Fibroblast of pulmonary artery (primary cell): ENCODE measurements at regions not wholly inside any gene's neighbourhood (a gene's known extent, or its start where the extent isn't known, plus 50 kb on each side); places are given as distances from the start of the nearest gene placed in this dataset.
A peak's percentile ranks its signal among the peaks of the same experiment; 100 is the strongest.

Source experiments
- DNase-seq: peaks from one replicate; pipeline ENCODE4 v3.0.0-alpha.2; 2010; ENCODE audit warnings: low read depth
- H3K4me3 ChIP-seq: replicated peaks from 2 replicates; pipeline ENCODE4 v1.5.1; 2011; ENCODE audit warnings: low read depth, mild to moderate bottlenecking, control low read depth, low read length, moderate library complexity
- CTCF ChIP-seq: IDR thresholded peaks from 2 replicates; pipeline ENCODE4 v1.5.1; 2011; ENCODE audit warnings: mild to moderate bottlenecking, control low read depth, low read length, inconsistent platforms; ENCODE audit errors: missing control alignments

- H3K4me3 ChIP-seq: no peak overlapping the region
- TF ChIP-seq CTCF: no peak
- no peak for DNase-seq
Observed at GRCh38 chr10:78802431-78802830, 266.3 kb upstream of the ZMIZ1 start.

- no peak for TF ChIP-seq CTCF
Observed at GRCh38 chr10:78802866-78803265, 265.9 kb upstream of the ZMIZ1 start.

GRCh38 chr10:78803710-78804109 lies 265.1 kb upstream of the ZMIZ1 start:
- no peak for DNase-seq
- no peak for TF ChIP-seq CTCF
- H3K4me3 ChIP-seq: no peak overlapping the region

More at GRCh38 chr10:78802866-78803265, 265.9 kb upstream of the ZMIZ1 start:
- H3K4me3 ChIP-seq: no peak overlapping the region
- peak; percentile 55 for DNase-seq

GRCh38 chr10:78804411-78805032 lies 264.2 kb upstream of the ZMIZ1 start:
- no peak for TF ChIP-seq CTCF
- no peak for DNase-seq
- no peak overlapping the region for H3K4me3 ChIP-seq

- no peak overlapping the region for H3K4me3 ChIP-seq
- peak; percentile 94 for DNase-seq
- TF ChIP-seq CTCF: no peak
Observed at GRCh38 chr10:78805176-78805575, 263.6 kb upstream of the ZMIZ1 start.

GRCh38 chr10:78806681-78807221 lies 262.0 kb upstream of the ZMIZ1 start:
- no peak for TF ChIP-seq CTCF
- H3K4me3 ChIP-seq: no peak overlapping the region
- DNase-seq: no peak
